SU-DHL-6 (cell line): ENCODE measurements at regions not wholly inside any gene's neighbourhood (a gene's known extent, or its start where the extent isn't known, plus 50 kb on each side); places are given as distances from the start of the nearest gene placed in this dataset.

Source experiments
- H2AFZ ChIP-seq: fragments of 200-600 bp; sonication (generic); 2 replicates; pipeline ENCODE4 v1.6.1; 2014; ENCODE audit warnings: low read depth, mild to moderate bottlenecking, moderate library complexity, mixed read lengths, antibody characterized with exemption, low read length; ENCODE audit not compliant: severe bottlenecking
- H3F3A ChIP-seq: fragments of 200-600 bp; shearing (Covaris generic); 2 replicates; pipeline ENCODE4 v1.6.0; 2016; ENCODE audit warnings: antibody characterized with exemption, mild to moderate bottlenecking; ENCODE audit not compliant: insufficient read depth
- H3K27ac ChIP-seq: fragments of 200-600 bp; sonication (generic); 2 replicates; pipeline ENCODE4 v1.5.1; 2016; ENCODE audit warnings: low read depth, mild to moderate bottlenecking, low read length, moderate library complexity, mixed read lengths
- H3K27me3 ChIP-seq: fragments of 200-600 bp; sonication (generic), shearing (Covaris generic); 2 replicates; pipeline ENCODE4 v1.6.0; 2014; ENCODE audit warnings: mild to moderate bottlenecking, low read length
- H3K36me3 ChIP-seq: fragments of 200-600 bp; sonication (generic); 2 replicates; pipeline ENCODE4 v1.6.1; 2014; ENCODE audit warnings: mild to moderate bottlenecking, low read length, mixed read lengths
- H3K4me2 ChIP-seq: fragments of 300-600, 200-600 bp; shearing (Covaris generic), sonication (generic); 2 replicates; pipeline ENCODE4 v1.6.0; 2014; ENCODE audit warnings: low read length, low read depth, mild to moderate bottlenecking; ENCODE audit not compliant: poor library complexity, severe bottlenecking
- H3K4me3 ChIP-seq: fragments of 200-600 bp; sonication (generic); 2 replicates; pipeline ENCODE4 v1.5.1; 2014; ENCODE audit warnings: antibody characterized with exemption, low read length, mild to moderate bottlenecking, mixed read lengths; ENCODE audit not compliant: insufficient read depth, poor library complexity, severe bottlenecking
- H3K79me2 ChIP-seq: fragments of 200-600 bp; sonication (generic); 2 replicates; pipeline ENCODE4 v1.6.1; 2014; ENCODE audit warnings: mild to moderate bottlenecking, low read length, moderate library complexity; ENCODE audit not compliant: insufficient read depth
- H3K9ac ChIP-seq: fragments of 200-600 bp; sonication (generic); 2 replicates; pipeline ENCODE4 v1.7.0; 2014; ENCODE audit warnings: mild to moderate bottlenecking, low read length
- H3K9me2 ChIP-seq: fragments of 200-600 bp; sonication (generic); replicated peaks from 2 replicates; pipeline ENCODE4 v1.6.1; 2014; ENCODE audit warnings: low read length; ENCODE audit not compliant: insufficient read depth
- H3K9me3 ChIP-seq: fragments of 200-600 bp; sonication (generic); 2 replicates; pipeline ENCODE4 v1.6.1; 2014; ENCODE audit warnings: low read length, mixed read lengths; ENCODE audit not compliant: insufficient read depth
- H4K20me1 ChIP-seq: fragments of 200-600 bp; sonication (generic); 2 replicates; pipeline ENCODE4 v1.6.1; 2014; ENCODE audit warnings: low read depth, mild to moderate bottlenecking, antibody characterized with exemption, low read length, moderate library complexity, mixed read lengths
- EZH2phosphoT487 ChIP-seq: fragments of 200-600 bp; sonication (generic), shearing (Covaris generic); conservative IDR thresholded peaks from 2 replicates; pipeline ENCODE4 v1.6.1; 2018; ENCODE audit warnings: mild to moderate bottlenecking, antibody characterized with exemption, low read length, moderate library complexity, mixed read lengths
- TF ChIP-seq, protein P1 (sequence below): fragments of 200-600 bp; sonication (generic); IDR thresholded peaks from one replicate; pipeline ENCODE4 v1.5.1; 2017; ENCODE audit warnings: antibody characterized with exemption, mild to moderate bottlenecking, low read length, moderate library complexity; ENCODE audit not compliant: insufficient read depth, poor library complexity, severe bottlenecking

DNA sequence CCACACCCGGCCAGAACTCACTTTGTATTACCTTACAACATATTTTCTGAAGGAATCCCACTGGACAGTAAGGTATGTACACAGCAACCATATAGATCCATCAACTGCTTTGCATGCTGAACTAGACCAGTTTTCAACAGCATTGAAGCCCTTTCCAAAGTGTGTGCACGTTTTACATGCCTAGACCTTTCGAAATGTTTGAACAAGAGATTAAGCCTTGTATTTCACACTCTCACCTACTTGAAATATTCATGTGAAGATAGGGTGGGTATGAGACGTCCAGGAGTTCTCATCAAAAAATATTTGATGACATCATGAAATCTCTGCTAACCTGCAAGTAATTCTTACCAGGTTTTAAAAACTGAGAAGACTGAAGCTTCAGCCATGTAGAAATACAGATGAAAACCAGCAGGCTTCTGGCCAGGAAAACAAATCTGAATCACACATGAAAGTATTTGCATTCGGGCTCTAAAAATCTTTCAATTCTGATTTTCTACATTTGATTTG is 387.0 kb upstream of the PSMD7 start:
- Histone ChIP-seq H3F3A (no peaks in the 10 kb centered on the region), H3K4me3 (no peak overlapping the region), H4K20me1 (no peaks in the 10 kb centered on the region), H3K9ac (no peak overlapping the region), H3K27ac (no peak overlapping the region), H3K27me3 (0 out of 2 replicates have a peak, but pooled peaks cover 3% of the 10 kb centered on the region), H3K9me2 (no peaks in the 10 kb centered on the region), H3K79me2 (no peaks in the 10 kb centered on the region), H3K4me2 (no peak overlapping the region), H3K9me3 (no peaks in the 10 kb centered on the region), H3K36me3 (no peaks in the 10 kb centered on the region), H2AFZ (no peak overlapping the region)
- no peak for TF ChIP-seq EZH2phosphoT487
- TF ChIP-seq, protein P1, sequence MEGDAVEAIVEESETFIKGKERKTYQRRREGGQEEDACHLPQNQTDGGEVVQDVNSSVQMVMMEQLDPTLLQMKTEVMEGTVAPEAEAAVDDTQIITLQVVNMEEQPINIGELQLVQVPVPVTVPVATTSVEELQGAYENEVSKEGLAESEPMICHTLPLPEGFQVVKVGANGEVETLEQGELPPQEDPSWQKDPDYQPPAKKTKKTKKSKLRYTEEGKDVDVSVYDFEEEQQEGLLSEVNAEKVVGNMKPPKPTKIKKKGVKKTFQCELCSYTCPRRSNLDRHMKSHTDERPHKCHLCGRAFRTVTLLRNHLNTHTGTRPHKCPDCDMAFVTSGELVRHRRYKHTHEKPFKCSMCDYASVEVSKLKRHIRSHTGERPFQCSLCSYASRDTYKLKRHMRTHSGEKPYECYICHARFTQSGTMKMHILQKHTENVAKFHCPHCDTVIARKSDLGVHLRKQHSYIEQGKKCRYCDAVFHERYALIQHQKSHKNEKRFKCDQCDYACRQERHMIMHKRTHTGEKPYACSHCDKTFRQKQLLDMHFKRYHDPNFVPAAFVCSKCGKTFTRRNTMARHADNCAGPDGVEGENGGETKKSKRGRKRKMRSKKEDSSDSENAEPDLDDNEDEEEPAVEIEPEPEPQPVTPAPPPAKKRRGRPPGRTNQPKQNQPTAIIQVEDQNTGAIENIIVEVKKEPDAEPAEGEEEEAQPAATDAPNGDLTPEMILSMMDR = no peak

DNA sequence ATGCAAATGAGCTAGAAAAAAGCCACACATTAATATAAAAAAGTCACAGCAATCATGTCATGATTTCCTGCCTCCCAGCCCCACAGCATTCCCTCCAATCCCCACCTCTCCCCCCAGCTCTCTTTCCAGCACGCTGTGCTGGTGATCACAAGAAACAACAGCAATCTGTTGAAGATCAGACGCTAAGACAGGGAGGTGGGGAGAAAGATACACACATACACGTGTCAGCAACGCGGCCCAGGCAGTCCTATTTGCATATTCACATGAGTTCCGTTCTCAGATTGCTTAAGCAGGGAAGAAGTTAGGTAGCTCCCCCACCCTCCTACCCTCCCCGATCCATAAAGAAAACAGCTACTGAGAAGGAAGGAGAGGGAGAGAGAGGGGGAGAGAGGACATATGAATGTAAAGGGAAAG is 405.5 kb upstream of the PSMD7 start:
- H2AFZ ChIP-seq = peak overlapping the region; percentile 64
- H3K9me2 ChIP-seq = no peaks in the 10 kb centered on the region
- H3K79me2 ChIP-seq = no peaks in the 10 kb centered on the region
- TF ChIP-seq, protein P1 = no peak
- no peak for TF ChIP-seq EZH2phosphoT487
- no peak overlapping the region for H3K4me3 ChIP-seq
- H3K27me3 ChIP-seq = no peaks in the 10 kb centered on the region
- no peak overlapping the region for H3K9ac ChIP-seq
- no peak overlapping the region for H3K27ac ChIP-seq
- H4K20me1 ChIP-seq = no peaks in the 10 kb centered on the region
- H3K36me3 ChIP-seq = no peaks in the 10 kb centered on the region
- peak overlapping the region; percentile 24 for H3K4me2 ChIP-seq
- H3K9me3 ChIP-seq = no peaks in the 10 kb centered on the region
- no peaks in the 10 kb centered on the region for H3F3A ChIP-seq

DNA sequence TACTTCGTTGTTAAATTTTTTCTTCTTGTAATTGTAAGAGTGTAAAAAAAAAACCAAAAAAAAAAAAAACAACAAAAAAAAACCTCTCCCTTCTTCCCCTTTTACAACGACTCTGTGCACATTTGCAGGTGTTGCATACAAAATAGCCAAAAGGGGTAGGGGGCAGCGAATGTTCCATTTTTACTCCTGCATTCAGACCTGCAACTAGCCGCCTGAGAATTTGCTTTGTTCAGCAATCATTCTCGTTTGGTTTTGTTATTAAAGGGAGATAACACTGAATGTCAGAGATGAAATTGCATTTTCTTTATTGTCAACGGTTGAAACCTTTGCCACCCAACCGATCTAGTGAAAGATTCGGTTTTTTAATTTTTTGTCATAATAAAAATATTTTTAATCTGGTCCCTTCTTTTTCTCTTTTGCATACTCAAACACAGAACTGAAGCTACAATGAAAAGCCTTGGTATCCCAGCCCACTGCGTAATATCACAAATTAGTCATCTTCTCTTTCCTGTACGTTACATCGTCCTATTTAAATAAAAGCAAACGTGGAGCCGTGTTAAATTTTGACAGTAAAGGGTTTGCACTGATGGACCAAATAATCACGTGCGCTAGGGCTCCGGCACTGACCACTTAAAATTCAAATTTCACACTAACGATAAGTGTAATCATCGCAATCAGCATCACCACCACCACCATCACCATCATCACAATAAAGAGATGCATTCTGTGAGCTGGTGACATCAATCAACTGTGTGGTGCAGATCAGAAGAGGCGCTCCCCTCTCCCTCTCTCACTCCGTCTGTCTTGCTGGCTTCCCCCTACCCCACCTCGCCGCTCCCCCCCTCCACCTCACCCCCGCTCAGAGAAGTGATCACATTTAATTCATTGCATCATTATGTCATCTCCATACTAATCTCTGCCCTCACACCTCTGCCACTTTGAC is 406.2 kb upstream of the PSMD7 start:
- Histone ChIP-seq H3K27ac (no peak overlapping the region), H3K79me2 (no peaks in the 10 kb centered on the region), H3K36me3 (no peaks in the 10 kb centered on the region), H3K9ac (no peak overlapping the region), H3K9me3 (no peaks in the 10 kb centered on the region), H3K27me3 (no peaks in the 10 kb centered on the region), H2AFZ (no peak overlapping the region), H4K20me1 (no peaks in the 10 kb centered on the region), H3K9me2 (no peaks in the 10 kb centered on the region), H3K4me3 (no peak overlapping the region), H3K4me2 (no peak overlapping the region), H3F3A (no peaks in the 10 kb centered on the region)
- no peak for TF ChIP-seq EZH2phosphoT487
- TF ChIP-seq, protein P1 = no peak
